GM18951 (cell line): ENCODE measurements at regions not wholly inside any gene's neighbourhood (a gene's known extent, or its start where the extent isn't known, plus 50 kb on each side); places are given as distances from the start of the nearest gene placed in this dataset.

Source experiments
- POLR2A ChIP-seq: IDR thresholded peaks from 4 replicates; pipeline ENCODE4 v1.6.1; 2011; ENCODE audit warnings: mild to moderate bottlenecking; ENCODE audit not compliant: insufficient read length, insufficient read depth; ENCODE audit errors: extremely low read depth
- in situ Hi-C: fragments of 300-500 bp; cut with MboI; formaldehyde crosslinking; loops from one replicate; pipeline ENCODE4 v1.12.0; 2022; ENCODE audit warnings: low sequenced_read_pairs, mixed read lengths, inconsistent platforms; ENCODE audit not compliant: unreplicated experiment

DNA sequence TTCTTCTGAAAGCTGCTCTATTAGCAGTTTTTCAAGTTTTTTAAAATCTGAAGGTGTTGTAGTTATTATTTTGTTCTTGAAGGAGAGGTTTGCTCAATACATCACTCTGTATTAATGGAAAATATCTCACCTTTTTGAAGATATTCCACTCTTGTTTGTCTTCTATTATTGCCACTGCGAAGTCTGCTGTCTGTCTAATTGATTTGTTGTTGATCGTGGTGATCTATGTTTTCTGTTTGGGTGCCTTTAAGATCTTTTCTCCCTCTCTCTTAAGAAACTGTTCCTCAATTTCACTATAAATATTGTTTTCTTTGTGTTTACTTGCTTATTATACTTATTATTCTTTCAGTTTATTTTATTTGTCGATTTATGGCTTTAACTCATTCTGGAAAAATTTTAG lies 64.9 kb upstream of the FZD8 start:
- TF ChIP-seq POLR2A = no peak
- in situ Hi-C loops = no loop called here

DNA sequence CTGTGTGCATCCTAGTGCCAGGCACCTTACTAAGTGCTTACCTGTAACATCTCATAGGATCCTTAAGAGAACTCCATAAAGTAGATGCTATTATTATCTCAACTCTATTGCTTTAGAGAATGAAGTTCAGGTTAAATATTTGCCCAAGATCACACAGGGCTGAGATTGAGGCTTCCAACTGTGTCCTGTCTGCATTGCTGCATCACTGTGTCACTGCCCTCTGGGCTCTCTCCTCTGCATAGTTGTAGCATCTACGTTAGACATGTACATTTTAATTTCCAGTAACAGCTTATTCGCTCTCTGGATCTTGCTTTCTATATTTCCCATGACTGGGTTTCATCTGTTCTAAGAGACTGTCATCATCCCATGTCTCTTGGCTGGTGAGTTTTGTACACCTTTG lies 63.6 kb upstream of the FZD8 start:
- TF ChIP-seq POLR2A = no peak
- in situ Hi-C loops = no loop called here

DNA sequence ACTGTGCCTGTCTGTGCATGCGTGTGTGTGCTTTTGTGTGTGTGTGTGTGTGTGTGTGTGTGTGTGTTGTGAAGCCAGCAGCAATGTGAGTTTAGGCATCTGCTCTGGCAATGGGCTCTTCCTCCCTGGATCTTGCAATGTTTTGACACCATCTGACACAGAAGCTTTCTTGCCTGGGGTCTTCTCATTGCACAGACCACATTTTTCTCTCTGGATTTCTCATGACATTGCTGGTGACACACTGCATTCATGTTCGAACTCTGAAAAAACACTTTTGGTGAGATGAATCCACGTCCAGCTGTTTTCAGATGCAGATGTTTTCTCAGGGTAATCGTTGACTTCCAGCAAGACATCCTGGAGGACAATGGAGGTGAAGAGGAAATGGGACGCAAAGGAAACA lies 63.0 kb upstream of the FZD8 start:
- in situ Hi-C loops = no loop called here
- TF ChIP-seq POLR2A = no peak

DNA sequence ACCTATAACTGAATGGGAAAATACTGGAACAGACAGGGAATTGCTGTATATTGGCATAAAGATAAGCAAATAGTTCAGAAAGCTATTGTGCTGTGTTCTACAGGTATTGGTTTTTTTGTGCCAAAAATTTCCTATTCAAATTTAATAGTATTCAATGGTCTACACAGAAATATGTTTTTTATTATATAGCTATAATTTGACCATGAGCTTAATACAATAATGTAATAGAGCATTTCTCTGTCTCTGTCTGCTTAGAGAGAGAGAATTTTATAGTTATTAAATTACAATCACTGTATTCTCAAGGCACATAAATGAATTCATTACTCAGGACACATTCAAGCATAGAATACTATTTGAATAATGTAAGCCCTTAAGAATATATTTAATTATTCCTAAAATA lies 62.3 kb upstream of the FZD8 start:
- in situ Hi-C loops = no loop called here

DNA sequence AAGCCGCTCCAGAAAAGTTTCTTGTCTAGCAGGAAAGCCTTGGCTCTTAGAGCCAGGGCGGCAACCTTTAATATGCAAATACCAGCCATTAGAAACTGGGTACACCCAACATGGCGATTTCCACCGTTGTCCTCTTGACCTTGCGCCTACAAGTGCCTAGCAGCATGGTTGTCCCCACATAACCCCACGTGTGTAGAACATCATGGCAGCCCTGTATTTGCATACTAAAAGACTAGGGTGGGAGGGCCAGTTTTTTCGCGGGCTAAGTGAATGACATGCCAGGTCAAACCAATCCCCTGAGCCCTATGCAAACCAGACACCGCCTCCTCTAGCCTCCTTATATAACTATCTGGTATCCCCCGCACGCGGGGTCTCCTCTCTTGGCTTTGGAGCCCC lies 58.4 kb upstream of the FZD8 start:
- in situ Hi-C loops = no loop called here
- no peak for TF ChIP-seq POLR2A

More for the DNA sequence above, 62.3 kb upstream of the FZD8 start:
- TF ChIP-seq POLR2A = no peak

DNA sequence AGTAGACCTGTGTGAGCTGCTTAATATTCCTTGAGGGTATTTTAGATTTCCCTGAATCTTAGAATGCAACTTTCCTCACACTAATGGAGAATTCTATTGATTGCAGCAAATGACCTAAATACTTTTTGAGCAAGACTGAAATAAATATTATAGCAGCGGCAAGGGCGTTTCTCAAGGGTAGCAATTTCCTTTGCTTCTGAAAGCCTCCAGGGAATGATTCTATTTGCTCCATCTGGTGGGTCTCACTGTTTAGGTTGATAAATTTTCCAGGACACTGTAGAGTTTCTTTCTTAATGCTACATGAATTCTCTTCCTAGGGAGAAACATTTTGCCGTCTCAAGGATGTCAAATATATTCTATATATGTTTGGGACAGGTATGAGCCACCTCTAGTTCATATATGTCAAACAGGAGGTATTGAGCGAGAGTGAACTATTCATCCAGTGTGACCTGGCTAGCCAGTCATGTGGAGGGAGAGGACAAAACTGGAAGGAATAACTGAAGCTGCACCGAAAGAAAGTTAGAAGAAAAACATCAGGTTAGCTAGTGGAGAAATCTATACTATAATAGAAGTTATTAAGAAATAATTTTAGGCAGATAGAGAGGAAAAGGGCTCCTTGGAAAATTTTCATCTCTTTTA lies 57.9 kb upstream of the FZD8 start:
- TF ChIP-seq POLR2A = no peak
- in situ Hi-C loops = no loop called here

DNA sequence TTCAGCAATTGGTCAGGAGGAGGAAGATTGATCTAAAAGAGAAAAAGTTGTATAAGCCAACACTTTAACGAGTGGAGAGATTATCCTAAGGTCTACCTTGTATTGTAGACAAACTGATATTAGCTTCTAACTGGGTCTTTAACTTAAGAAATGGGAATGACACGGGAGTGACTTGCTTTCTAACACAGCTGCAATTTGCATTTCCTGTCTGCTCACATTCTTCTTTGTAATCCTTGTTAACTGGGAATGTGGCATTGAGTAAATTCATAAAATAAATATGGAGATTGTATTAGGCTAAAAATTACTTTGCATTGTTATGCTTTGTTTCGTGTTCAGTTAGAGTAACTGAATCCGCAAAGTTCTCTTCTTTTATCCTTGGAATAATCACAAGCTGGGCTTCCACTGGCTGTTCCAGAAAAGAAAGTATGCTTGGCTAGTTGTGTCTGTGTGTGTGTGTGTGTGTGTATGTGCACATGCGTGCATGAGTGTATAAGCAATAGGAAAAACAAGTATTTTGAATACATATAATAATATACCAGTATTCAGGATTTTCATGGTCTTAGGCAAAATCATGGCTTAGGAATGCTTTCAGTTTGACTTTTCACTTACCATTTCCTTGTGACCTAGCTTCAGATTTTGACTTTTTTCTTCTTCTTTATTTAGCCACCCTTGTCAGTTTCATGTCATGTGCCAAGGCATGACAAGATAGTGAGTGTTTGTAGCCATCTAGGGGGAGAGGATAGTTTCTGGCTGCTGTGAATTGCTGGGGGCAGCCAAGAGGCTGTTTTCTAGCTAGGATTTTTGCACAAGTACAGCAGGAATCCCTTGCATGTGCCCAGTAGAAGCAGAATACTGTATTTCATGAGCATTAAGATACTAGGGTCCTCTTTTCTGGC lies 54.5 kb upstream of the FZD8 start:
- no peak for TF ChIP-seq POLR2A
- in situ Hi-C loops = no loop called here

DNA sequence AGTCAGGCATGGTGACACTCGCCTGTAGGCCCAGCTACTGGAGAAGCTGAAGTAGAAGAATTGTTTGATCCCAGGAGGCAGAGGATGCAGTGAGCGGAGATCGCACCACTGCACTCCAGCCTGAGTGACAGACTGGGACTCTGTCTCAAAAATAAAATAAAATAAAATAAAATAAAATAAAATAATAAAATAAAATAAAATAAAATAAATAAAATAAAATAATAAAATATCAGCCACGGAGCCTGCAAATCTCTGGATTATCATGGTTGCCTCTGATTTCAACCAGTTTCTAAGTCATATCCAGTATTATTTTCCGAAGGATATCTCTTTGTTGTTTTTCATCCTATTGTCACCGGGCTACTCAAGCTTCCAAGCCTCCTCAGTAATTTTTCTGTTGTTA lies 51.7 kb upstream of the FZD8 start:
- no peak for TF ChIP-seq POLR2A
- in situ Hi-C loops = no loop called here
